ENCODE measurements at regions not wholly inside any gene's neighbourhood (a gene's known extent, or its start where the extent isn't known, plus 50 kb on each side); places are given as distances from the start of the nearest gene placed in this dataset.

DNA sequence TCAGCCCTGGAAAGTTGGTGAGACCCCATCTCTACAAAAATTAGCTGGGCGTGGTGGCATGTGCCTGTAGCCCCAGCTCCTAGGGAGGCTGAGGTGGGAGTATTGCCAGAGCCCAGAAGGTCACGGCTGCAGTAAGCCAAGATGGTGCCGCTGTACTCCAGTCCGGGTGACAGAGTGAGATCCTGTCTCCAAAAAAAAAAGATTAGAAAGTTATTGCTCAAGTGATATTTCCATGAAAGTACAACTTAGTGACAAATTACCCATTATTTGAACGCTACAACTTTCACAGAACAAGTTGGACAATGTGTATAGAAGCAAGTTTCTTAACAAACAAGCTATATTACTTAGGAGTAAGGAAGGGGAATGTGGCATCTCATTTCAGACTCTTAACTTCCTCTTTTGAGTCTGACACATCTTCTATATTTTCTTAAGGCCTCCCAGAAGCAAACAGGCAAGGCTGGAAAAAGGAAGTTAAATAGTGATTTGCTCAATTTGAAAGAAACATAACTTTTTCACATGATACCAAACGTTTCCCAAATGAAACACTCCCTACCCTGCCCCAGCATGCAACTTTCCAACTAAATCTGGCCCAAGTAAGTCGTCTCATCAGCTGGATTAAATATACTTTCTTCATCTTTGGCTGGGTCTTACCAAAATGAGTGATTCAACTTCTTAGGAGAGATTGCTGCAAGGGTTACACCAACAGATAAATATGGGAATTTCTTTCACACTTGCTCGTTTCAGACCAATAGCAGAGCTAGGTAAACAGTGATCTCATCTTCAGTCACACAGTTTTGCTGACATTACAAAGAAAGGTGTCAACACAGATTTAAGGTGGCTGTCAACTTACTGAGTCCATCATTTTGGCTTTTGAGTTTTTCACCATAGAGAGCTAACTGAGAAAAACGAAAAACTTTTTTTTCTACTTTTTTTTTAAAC is 66.3 kb upstream of the KLF6 start:
- TF ChIP-seq, protein P1, sequence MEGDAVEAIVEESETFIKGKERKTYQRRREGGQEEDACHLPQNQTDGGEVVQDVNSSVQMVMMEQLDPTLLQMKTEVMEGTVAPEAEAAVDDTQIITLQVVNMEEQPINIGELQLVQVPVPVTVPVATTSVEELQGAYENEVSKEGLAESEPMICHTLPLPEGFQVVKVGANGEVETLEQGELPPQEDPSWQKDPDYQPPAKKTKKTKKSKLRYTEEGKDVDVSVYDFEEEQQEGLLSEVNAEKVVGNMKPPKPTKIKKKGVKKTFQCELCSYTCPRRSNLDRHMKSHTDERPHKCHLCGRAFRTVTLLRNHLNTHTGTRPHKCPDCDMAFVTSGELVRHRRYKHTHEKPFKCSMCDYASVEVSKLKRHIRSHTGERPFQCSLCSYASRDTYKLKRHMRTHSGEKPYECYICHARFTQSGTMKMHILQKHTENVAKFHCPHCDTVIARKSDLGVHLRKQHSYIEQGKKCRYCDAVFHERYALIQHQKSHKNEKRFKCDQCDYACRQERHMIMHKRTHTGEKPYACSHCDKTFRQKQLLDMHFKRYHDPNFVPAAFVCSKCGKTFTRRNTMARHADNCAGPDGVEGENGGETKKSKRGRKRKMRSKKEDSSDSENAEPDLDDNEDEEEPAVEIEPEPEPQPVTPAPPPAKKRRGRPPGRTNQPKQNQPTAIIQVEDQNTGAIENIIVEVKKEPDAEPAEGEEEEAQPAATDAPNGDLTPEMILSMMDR (IDR thresholded peaks at IDR 0.05): no peak
- TF ChIP-seq POLR2AphosphoS5 (IDR thresholded peaks at IDR 0.05): peak in 1 of 3 donors; percentile 78
- TF ChIP-seq EP300 (IDR thresholded peaks at IDR 0.05): no peak
- no peak for TF ChIP-seq POLR2A (IDR thresholded peaks at IDR 0.05)
